HCT116 (cell line): ENCODE measurements at regions not wholly inside any gene's neighbourhood (a gene's known extent, or its start where the extent isn't known, plus 50 kb on each side); places are given as distances from the start of the nearest gene placed in this dataset.

ENCODE experiments used
- CEBPB ChIP-seq: IDR thresholded peaks from 2 replicates; pipeline ENCODE4 v1.6.1; 2012; ENCODE audit warnings: low read depth
- ELF1 ChIP-seq: IDR thresholded peaks from 2 replicates; pipeline ENCODE4 v1.6.1; 2012; ENCODE audit warnings: low read depth, borderline replicate concordance
- EZH2 ChIP-seq: fragments of 200-600 bp; sonication (generic); IDR thresholded peaks from 2 replicates; pipeline ENCODE4 v1.6.1; 2017; ENCODE audit warnings: antibody characterized with exemption, mixed run types
- EZH2phosphoT487 ChIP-seq: fragments of 200-600 bp; IDR thresholded peaks from 2 replicates; pipeline ENCODE4 v1.6.1; 2018; ENCODE audit warnings: antibody characterized with exemption, borderline replicate concordance
- POLR2A ChIP-seq: IDR thresholded peaks from 2 replicates; pipeline ENCODE4 v1.7.0; 2011; ENCODE audit warnings: borderline replicate concordance; ENCODE audit not compliant: insufficient read depth, insufficient read length; ENCODE audit errors: extremely low read depth
- RAD21 ChIP-seq: IDR thresholded peaks from 2 replicates; pipeline ENCODE4 v1.6.1; 2012; ENCODE audit warnings: low read depth, mild to moderate bottlenecking
- SIN3A ChIP-seq: IDR thresholded peaks from 2 replicates; pipeline ENCODE4 v1.6.1; 2012; ENCODE audit warnings: low read depth
- ZFX ChIP-seq: fragments of 450-650 bp; IDR thresholded peaks from 2 replicates; pipeline ENCODE4 v1.6.1; 2017
- ZNF274 ChIP-seq: fragments of 200-500 bp; sonication (Bioruptor generic); IDR thresholded peaks from 2 replicates; pipeline ENCODE4 v1.6.1; 2014; ENCODE audit warnings: mild to moderate bottlenecking, low read depth, low read length, inconsistent platforms
- TF ChIP-seq, protein P1 (sequence below), 3 experiments: fragments of 200-600 bp in 1 of 3; sonication (generic) in 1 of 3; IDR thresholded peaks in 2 of 3; conservative IDR thresholded peaks in 1 of 3; 2 replicates each; pipeline ENCODE4 v1.5.1; 2012 to 2017; ENCODE audit warnings: low read depth in 2 of 3, low read length in 2 of 3, antibody characterized with exemption in 1 of 3, borderline replicate concordance in 1 of 3, control low read depth in 1 of 3, mild to moderate bottlenecking in 1 of 3, mixed read lengths in 1 of 3, mixed run types in 1 of 3, moderate library complexity in 1 of 3; ENCODE audit not compliant: insufficient read depth in 1 of 3
- TF ChIP-seq, protein P2 (sequence below): IDR thresholded peaks from 2 replicates; pipeline ENCODE4 v1.6.1; 2012; ENCODE audit warnings: low read depth
- TF ChIP-seq, protein P3 (sequence below): IDR thresholded peaks from 2 replicates; pipeline ENCODE4 v1.6.1; 2012
- TF ChIP-seq, protein P4 (sequence below): IDR thresholded peaks from 2 replicates; pipeline ENCODE4 v1.6.1; 2012

DNA sequence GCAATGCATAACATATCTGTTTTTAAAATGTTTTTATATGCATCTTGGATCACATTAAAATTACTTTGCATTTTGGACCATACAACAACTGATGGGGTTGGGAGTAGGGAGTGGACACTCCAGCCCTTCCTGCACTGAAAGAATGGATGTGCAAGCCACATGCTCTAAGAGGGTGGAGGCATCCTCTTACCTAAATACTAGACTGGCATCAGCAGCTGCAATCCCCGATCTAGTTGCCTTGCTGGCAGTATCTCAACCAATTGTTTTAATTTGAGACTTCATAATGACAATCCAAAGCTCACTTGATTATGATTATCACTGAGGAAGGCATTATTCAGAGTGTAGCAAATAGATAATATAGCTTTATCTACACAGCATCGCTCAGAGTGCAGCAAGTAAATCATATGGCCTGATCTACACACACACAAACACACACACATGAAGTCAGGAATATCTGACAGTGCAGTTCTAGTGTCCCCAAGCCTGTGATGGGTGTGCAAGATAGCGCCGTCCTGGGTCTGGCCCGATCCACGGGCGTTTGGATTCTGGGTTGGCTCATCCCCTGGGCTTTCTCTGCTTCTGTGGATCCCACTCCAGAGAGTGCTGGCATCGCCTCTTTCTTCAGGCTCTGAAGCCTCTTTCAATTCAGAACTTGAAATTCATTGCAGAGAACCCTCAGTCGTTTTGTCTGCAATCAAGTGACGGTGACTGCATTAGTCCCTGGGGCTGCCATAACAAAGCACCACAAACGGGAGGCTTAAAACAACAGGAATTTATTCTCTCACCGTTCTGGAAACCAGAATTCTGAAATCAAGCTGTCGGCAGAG is 181.3 kb downstream of the ETS2 start:
- TF ChIP-seq, protein P1, sequence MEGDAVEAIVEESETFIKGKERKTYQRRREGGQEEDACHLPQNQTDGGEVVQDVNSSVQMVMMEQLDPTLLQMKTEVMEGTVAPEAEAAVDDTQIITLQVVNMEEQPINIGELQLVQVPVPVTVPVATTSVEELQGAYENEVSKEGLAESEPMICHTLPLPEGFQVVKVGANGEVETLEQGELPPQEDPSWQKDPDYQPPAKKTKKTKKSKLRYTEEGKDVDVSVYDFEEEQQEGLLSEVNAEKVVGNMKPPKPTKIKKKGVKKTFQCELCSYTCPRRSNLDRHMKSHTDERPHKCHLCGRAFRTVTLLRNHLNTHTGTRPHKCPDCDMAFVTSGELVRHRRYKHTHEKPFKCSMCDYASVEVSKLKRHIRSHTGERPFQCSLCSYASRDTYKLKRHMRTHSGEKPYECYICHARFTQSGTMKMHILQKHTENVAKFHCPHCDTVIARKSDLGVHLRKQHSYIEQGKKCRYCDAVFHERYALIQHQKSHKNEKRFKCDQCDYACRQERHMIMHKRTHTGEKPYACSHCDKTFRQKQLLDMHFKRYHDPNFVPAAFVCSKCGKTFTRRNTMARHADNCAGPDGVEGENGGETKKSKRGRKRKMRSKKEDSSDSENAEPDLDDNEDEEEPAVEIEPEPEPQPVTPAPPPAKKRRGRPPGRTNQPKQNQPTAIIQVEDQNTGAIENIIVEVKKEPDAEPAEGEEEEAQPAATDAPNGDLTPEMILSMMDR (IDR thresholded peaks at IDR 0.05 in 2 of 3, conservative IDR thresholded peaks at IDR 0.05 in 1 of 3; ENCODE audit: borderline replicate concordance in 1 of 3, insufficient read depth in 1 of 3, low read depth in 2 of 3, low read length in 2 of 3): no peak
- TF ChIP-seq, protein P2, sequence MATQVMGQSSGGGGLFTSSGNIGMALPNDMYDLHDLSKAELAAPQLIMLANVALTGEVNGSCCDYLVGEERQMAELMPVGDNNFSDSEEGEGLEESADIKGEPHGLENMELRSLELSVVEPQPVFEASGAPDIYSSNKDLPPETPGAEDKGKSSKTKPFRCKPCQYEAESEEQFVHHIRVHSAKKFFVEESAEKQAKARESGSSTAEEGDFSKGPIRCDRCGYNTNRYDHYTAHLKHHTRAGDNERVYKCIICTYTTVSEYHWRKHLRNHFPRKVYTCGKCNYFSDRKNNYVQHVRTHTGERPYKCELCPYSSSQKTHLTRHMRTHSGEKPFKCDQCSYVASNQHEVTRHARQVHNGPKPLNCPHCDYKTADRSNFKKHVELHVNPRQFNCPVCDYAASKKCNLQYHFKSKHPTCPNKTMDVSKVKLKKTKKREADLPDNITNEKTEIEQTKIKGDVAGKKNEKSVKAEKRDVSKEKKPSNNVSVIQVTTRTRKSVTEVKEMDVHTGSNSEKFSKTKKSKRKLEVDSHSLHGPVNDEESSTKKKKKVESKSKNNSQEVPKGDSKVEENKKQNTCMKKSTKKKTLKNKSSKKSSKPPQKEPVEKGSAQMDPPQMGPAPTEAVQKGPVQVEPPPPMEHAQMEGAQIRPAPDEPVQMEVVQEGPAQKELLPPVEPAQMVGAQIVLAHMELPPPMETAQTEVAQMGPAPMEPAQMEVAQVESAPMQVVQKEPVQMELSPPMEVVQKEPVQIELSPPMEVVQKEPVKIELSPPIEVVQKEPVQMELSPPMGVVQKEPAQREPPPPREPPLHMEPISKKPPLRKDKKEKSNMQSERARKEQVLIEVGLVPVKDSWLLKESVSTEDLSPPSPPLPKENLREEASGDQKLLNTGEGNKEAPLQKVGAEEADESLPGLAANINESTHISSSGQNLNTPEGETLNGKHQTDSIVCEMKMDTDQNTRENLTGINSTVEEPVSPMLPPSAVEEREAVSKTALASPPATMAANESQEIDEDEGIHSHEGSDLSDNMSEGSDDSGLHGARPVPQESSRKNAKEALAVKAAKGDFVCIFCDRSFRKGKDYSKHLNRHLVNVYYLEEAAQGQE: no peak
- TF ChIP-seq EZH2phosphoT487: no peak
- no peak for TF ChIP-seq ELF1
- TF ChIP-seq, protein P3, sequence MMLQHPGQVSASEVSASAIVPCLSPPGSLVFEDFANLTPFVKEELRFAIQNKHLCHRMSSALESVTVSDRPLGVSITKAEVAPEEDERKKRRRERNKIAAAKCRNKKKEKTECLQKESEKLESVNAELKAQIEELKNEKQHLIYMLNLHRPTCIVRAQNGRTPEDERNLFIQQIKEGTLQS: no peak
- no peak for TF ChIP-seq POLR2A
- TF ChIP-seq, protein P4, sequence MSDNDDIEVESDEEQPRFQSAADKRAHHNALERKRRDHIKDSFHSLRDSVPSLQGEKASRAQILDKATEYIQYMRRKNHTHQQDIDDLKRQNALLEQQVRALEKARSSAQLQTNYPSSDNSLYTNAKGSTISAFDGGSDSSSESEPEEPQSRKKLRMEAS: no peak
- TF ChIP-seq EZH2: no peak
- no peak for TF ChIP-seq SIN3A
- TF ChIP-seq RAD21: no peak
- TF ChIP-seq ZNF274: no peak
- TF ChIP-seq CEBPB: no peak
- TF ChIP-seq ZFX: no peak
